Esophagus muscularis mucosa (tissue), 4 donors: ENCODE measurements at regions not wholly inside any gene's neighbourhood (a gene's known extent, or its start where the extent isn't known, plus 50 kb on each side); places are given as distances from the start of the nearest gene placed in this dataset.
"Not testable (repeated sequence)": the region's sequence is repeated elsewhere in the genome, so short reads cannot be mapped to it uniquely, and the experiment has no call there.

Source experiments
- EP300 ChIP-seq: sonication (generic); formaldehyde crosslinking; IDR thresholded peaks from one replicate; pipeline ENCODE4 v1.6.1; 2017; ENCODE audit warnings: antibody characterized with exemption
- POLR2A ChIP-seq: fragments of 450-650 bp; IDR thresholded peaks from one replicate; pipeline ENCODE4 v1.6.1; 2017; ENCODE audit warnings: antibody characterized with exemption, moderate library complexity, mild to moderate bottlenecking, low read depth
- POLR2AphosphoS5 ChIP-seq, 2 donors: sonication (generic); formaldehyde crosslinking; IDR thresholded peaks; one replicate each; pipeline ENCODE4 v1.6.1; 2017; ENCODE audit warnings: antibody characterized with exemption in 2 of 2
- TF ChIP-seq, protein P1 (sequence below), 3 experiments: fragments of 200-600 bp in 2 of 3; fragments of 450-650 bp in 1 of 3; sonication (generic) in 2 of 3; IDR thresholded peaks; one replicate each; pipeline ENCODE4 v1.5.1; 2017 to 2019; ENCODE audit warnings: antibody characterized with exemption in 3 of 3, mild to moderate bottlenecking in 2 of 3, moderate library complexity in 1 of 3

- TF ChIP-seq, protein P1, sequence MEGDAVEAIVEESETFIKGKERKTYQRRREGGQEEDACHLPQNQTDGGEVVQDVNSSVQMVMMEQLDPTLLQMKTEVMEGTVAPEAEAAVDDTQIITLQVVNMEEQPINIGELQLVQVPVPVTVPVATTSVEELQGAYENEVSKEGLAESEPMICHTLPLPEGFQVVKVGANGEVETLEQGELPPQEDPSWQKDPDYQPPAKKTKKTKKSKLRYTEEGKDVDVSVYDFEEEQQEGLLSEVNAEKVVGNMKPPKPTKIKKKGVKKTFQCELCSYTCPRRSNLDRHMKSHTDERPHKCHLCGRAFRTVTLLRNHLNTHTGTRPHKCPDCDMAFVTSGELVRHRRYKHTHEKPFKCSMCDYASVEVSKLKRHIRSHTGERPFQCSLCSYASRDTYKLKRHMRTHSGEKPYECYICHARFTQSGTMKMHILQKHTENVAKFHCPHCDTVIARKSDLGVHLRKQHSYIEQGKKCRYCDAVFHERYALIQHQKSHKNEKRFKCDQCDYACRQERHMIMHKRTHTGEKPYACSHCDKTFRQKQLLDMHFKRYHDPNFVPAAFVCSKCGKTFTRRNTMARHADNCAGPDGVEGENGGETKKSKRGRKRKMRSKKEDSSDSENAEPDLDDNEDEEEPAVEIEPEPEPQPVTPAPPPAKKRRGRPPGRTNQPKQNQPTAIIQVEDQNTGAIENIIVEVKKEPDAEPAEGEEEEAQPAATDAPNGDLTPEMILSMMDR (IDR thresholded peaks at IDR 0.05) = not testable (repeated sequence)
- TF ChIP-seq POLR2AphosphoS5 (IDR thresholded peaks at IDR 0.05); POLR2A; EP300: not testable (repeated sequence)
These were observed 79.2 kb upstream of the PDHA2 start for GRCh38 chr4:95760646-95761045.
